Skeletal muscle tissue (tissue), 3 donors: ENCODE measurements at regions not wholly inside any gene's neighbourhood (a gene's known extent, or its start where the extent isn't known, plus 50 kb on each side); places are given as distances from the start of the nearest gene placed in this dataset.

ENCODE experiments used
- H3K27ac ChIP-seq: one replicate; pipeline ENCODE4 v1.7.0; 2013; ENCODE audit warnings: mild to moderate bottlenecking, low read depth, low read length, inconsistent platforms
- H3K27me3 ChIP-seq, 3 donors: one replicate each; pipeline ENCODE4 v1.7.0; 2013; ENCODE audit warnings: low read length in 3 of 3; ENCODE audit not compliant: control insufficient read depth in 3 of 3, insufficient read depth in 3 of 3
- H3K36me3 ChIP-seq, 3 donors: one replicate each; pipeline ENCODE4 v1.7.0; 2013; ENCODE audit warnings: low read length in 3 of 3; ENCODE audit not compliant: control insufficient read depth in 3 of 3, insufficient read depth in 3 of 3
- H3K4me1 ChIP-seq, 3 donors: one replicate each; pipeline ENCODE4 v1.7.0; 2013; ENCODE audit warnings: low read length in 3 of 3, mild to moderate bottlenecking in 3 of 3; ENCODE audit not compliant: control insufficient read depth in 3 of 3, insufficient read depth in 3 of 3
- H3K4me3 ChIP-seq, 3 donors: one replicate each; pipeline ENCODE4 v1.7.0; 2013; ENCODE audit warnings: low read length in 3 of 3
- H3K9ac ChIP-seq, 3 donors: one replicate each; pipeline ENCODE4 v1.7.0; 2013; ENCODE audit warnings: low read length in 3 of 3, mild to moderate bottlenecking in 3 of 3, moderate library complexity in 2 of 3, low read depth in 1 of 3
- H3K9me3 ChIP-seq, 3 donors: one replicate each; pipeline ENCODE4 v1.7.0; 2013; ENCODE audit warnings: low read length in 3 of 3; ENCODE audit not compliant: control insufficient read depth in 3 of 3
- donor health status: Osteomylitis.

DNA sequence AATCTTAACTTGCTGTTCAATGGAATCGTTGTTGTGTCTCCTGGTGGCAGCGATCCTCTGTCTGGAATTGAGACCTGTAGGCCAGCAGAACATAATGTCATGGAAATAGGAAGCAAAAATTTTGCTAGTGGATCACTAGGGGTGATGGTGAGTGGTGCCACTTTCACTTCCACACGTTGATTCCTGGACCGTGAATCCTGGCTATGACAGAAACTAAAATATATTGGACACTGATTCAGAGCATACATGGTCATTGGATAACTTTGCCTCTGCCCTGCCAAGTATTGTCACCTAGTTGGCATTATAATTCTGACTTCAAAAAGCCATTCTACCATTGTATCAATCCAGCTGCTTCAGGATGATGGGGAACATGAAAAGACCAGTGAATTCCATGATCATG, 353.2 kb downstream of the IRX1 start:
- Histone ChIP-seq H3K27ac (no peak overlapping the region), H3K9ac (no peak overlapping the region), H3K9me3 (no peaks in the 10 kb centered on the region), H3K36me3 (no peaks in the 10 kb centered on the region), H3K27me3 (no peaks in the 10 kb centered on the region), H3K4me3 (no peak overlapping the region), H3K4me1 (no peaks in the 10 kb centered on the region)

- Histone ChIP-seq H3K27ac (no peak overlapping the region), H3K27me3 (no peaks in the 10 kb centered on the region), H3K4me1 (no peaks in the 10 kb centered on the region), H3K4me3 (no peak overlapping the region), H3K9me3 (peaks cover 0 to 4% (median 0%) of the 10 kb centered on the region in 3 donors), H3K36me3 (no peaks in the 10 kb centered on the region), H3K9ac (no peak overlapping the region)
Measured at GRCh38 chr5:3954199-3954598, 358.6 kb downstream of the IRX1 start.

DNA sequence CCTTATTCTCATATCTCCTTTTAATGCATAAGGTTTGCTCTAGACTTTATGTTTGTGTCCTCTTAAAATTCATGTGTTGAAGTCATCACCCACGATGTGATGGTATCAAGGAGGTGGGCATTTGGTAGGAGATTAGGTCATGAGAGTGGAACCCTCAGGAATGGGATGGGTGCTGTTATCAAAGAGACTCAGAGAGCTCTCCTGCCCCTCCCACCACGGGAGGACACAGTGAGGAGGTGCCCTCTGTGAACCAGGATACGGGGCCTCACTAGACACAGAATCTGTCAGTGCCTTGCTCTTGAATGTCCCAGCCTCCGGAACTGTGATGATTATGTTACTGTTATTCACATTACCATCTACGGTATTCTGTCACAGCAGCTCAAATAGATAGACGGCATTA, 359.0 kb downstream of the IRX1 start:
- Histone ChIP-seq H3K4me3 (no peak overlapping the region), H3K4me1 (no peaks in the 10 kb centered on the region), H3K9me3 (peaks cover 0 to 4% (median 0%) of the 10 kb centered on the region in 3 donors), H3K27me3 (no peaks in the 10 kb centered on the region), H3K9ac (no peak overlapping the region), H3K27ac (no peak overlapping the region), H3K36me3 (no peaks in the 10 kb centered on the region)

GRCh38 chr5:3957658-3958057, 362.0 kb downstream of the IRX1 start:
- Histone ChIP-seq H3K4me3 (no peak overlapping the region), H3K36me3 (no peaks in the 10 kb centered on the region), H3K27me3 (no peaks in the 10 kb centered on the region), H3K4me1 (no peaks in the 10 kb centered on the region), H3K9ac (no peak overlapping the region), H3K9me3 (peaks cover 0 to 4% (median 0%) of the 10 kb centered on the region in 3 donors), H3K27ac (no peak overlapping the region)

- peaks cover 0 to 4% (median 0%) of the 10 kb centered on the region in 3 donors for H3K9me3 ChIP-seq
- no peak overlapping the region for H3K27ac ChIP-seq
- H3K27me3 ChIP-seq = no peaks in the 10 kb centered on the region
- H3K4me3 ChIP-seq = no peak overlapping the region
- H3K36me3 ChIP-seq = no peaks in the 10 kb centered on the region
- H3K9ac ChIP-seq = no peak overlapping the region
- H3K4me1 ChIP-seq = no peaks in the 10 kb centered on the region
Measured at GRCh38 chr5:3958389-3958788, 362.8 kb downstream of the IRX1 start.

GRCh38 chr5:3962113-3962512, 366.5 kb downstream of the IRX1 start:
- H3K9ac ChIP-seq = no peak overlapping the region
- peaks cover 0 to 4% (median 0%) of the 10 kb centered on the region in 3 donors for H3K9me3 ChIP-seq
- H3K27me3 ChIP-seq = no peaks in the 10 kb centered on the region
- no peak overlapping the region for H3K4me3 ChIP-seq
- no peak overlapping the region for H3K27ac ChIP-seq
- no peaks in the 10 kb centered on the region for H3K4me1 ChIP-seq
- H3K36me3 ChIP-seq = no peaks in the 10 kb centered on the region

DNA sequence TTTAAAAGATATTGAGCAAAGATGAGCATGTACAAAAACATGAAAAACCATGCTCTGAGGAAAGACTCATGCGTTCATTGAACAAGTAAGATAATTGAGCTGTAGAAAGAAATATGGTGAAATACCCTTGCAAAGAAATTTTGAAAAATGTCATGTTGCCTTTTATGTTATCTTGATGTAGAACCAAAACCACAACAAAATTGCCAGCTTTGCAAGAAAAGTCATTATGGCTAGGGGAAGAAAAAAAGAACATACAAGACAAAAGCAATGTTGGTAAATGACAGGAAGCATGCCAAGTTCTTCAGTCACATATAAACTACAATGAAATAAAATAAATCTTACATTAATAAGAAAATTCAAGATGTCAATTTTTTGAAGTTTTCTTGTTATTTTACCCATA, 368.0 kb downstream of the IRX1 start:
- no peak overlapping the region for H3K4me3 ChIP-seq
- no peak overlapping the region for H3K9ac ChIP-seq
- no peaks in the 10 kb centered on the region for H3K27me3 ChIP-seq
- H3K36me3 ChIP-seq = no peaks in the 10 kb centered on the region
- H3K4me1 ChIP-seq = no peaks in the 10 kb centered on the region
- H3K27ac ChIP-seq = no peak overlapping the region
- no peaks in the 10 kb centered on the region for H3K9me3 ChIP-seq

- Histone ChIP-seq H3K4me3 (no peak overlapping the region), H3K27me3 (no peaks in the 10 kb centered on the region)
Measured at GRCh38 chr5:3980156-3980555, 384.5 kb downstream of the IRX1 start.

DNA sequence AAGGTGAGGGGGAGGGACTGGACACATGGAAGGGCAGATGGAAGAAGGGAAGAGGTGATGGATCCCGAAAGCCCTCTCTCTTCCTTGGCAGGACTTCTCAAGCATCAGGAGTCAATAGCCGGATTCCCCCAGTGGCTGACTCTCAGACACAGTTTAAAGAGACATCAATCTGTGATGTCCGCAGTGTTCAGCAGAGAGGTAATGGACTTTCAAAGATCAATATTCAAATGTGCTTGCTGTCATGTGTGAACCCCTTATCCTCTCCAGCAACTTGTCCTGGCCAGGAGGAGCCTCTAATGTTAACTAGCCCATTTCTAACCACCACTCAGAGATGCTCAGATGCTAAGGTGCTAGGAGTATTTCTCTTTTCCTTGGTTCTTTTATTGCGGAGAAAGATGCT, 392.2 kb downstream of the IRX1 start:
- Histone ChIP-seq H3K4me3 (no peak overlapping the region), H3K36me3 (no peaks in the 10 kb centered on the region), H3K27me3 (no peaks in the 10 kb centered on the region), H3K4me1 (no peaks in the 10 kb centered on the region), H3K9me3 (peaks cover 0 to 4% (median 0%) of the 10 kb centered on the region in 3 donors), H3K9ac (no peak overlapping the region), H3K27ac (no peak overlapping the region)

More at GRCh38 chr5:3980156-3980555, 384.5 kb downstream of the IRX1 start:
- H3K27ac ChIP-seq = no peak overlapping the region
- H3K36me3 ChIP-seq = no peaks in the 10 kb centered on the region
- H3K9me3 ChIP-seq = peaks cover 0 to 3% (median 2%) of the 10 kb centered on the region in 3 donors
- no peak overlapping the region for H3K9ac ChIP-seq
- H3K4me1 ChIP-seq = no peaks in the 10 kb centered on the region

DNA sequence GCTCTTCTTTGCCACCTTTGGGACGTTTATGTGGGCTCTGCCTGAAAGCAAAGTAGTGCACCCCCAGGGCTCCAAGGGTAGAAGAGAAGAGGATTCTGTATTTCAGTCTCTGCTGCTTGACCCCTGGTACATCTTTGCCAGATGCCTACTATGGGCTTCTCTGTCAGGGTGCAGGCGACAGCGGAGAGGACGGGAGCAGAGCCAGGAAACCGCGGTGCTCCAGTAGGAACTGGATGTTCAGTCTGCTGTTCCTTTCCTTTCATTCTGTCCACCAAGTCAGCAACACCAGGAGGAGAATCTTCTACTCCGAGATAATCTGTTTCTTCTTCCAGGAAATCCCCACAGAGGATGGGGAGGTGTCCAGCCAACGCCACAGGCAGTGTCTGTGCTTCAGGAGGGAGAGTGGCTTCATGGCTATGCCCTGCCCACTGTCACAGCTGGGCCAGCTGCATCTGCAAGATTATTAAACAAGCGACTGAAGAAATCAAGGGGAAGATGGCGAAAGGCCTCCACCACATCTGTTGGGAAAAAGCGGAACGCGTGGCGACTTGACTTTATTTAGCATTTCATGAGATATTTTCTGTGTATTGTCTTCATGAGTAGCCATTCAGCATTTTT, 398.3 kb downstream of the IRX1 start:
- H3K27me3 ChIP-seq = no peaks in the 10 kb centered on the region
- peaks cover 0 to 4% (median 3%) of the 10 kb centered on the region in 3 donors for H3K9me3 ChIP-seq
- no peak overlapping the region for H3K4me3 ChIP-seq
- no peak overlapping the region for H3K9ac ChIP-seq
- no peak overlapping the region for H3K27ac ChIP-seq
- H3K4me1 ChIP-seq = peaks cover 0 to 5% (median 0%) of the 10 kb centered on the region in 3 donors
- no peaks in the 10 kb centered on the region for H3K36me3 ChIP-seq
